Nephron (organoid): ENCODE measurements at regions not wholly inside any gene's neighbourhood (a gene's known extent, or its start where the extent isn't known, plus 50 kb on each side); places are given as distances from the start of the nearest gene placed in this dataset.

Experiments
- H3K27ac Mint-ChIP-seq, 3 experiments: 2 replicates each; pipeline ENCODE4 v1.8.0; 2020; ENCODE audit warnings: mixed read lengths in 3 of 3, mild to moderate bottlenecking in 2 of 3, moderate library complexity in 1 of 3
- H3K27me3 Mint-ChIP-seq: 2 replicates; pipeline ENCODE4 v1.8.0; 2021; ENCODE audit warnings: low read depth, mild to moderate bottlenecking, moderate library complexity, mixed read lengths
- H3K36me3 Mint-ChIP-seq: 2 replicates; pipeline ENCODE4 v1.8.0; 2020; ENCODE audit warnings: low read depth, mixed read lengths
- H3K4me1 Mint-ChIP-seq: 2 replicates; pipeline ENCODE4 v1.8.0; 2020; ENCODE audit warnings: mixed read lengths
- H3K4me3 Mint-ChIP-seq, 3 experiments: 2 replicates each; pipeline ENCODE4 v1.8.0; 2020; ENCODE audit warnings: mild to moderate bottlenecking in 3 of 3, mixed read lengths in 3 of 3, moderate library complexity in 2 of 3
- H3K9me3 Mint-ChIP-seq: 2 replicates; pipeline ENCODE4 v1.8.0; 2020; ENCODE audit warnings: mixed read lengths
- TF ChIP-seq, protein P1 (sequence below), 3 experiments: fragments of 200-600 bp; sonication (generic); IDR thresholded peaks; one replicate each; pipeline ENCODE4 v1.5.0; 2021; ENCODE audit warnings: antibody characterized with exemption in 3 of 3; ENCODE audit not compliant: unreplicated experiment in 3 of 3

- Mint-ChIP-seq H3K4me1 (peaks cover 34% of the 10 kb centered on the region), H3K9me3 (no peaks in the 10 kb centered on the region), H3K36me3 (no peaks in the 10 kb centered on the region), H3K27me3 (peaks cover 19% of the 10 kb centered on the region), H3K27ac (peak overlapping the region; percentile 25 to 85 (median 72)), H3K4me3 (peak overlapping the region in 1 of 3 experiments; percentile 65)
- TF ChIP-seq, protein P1, sequence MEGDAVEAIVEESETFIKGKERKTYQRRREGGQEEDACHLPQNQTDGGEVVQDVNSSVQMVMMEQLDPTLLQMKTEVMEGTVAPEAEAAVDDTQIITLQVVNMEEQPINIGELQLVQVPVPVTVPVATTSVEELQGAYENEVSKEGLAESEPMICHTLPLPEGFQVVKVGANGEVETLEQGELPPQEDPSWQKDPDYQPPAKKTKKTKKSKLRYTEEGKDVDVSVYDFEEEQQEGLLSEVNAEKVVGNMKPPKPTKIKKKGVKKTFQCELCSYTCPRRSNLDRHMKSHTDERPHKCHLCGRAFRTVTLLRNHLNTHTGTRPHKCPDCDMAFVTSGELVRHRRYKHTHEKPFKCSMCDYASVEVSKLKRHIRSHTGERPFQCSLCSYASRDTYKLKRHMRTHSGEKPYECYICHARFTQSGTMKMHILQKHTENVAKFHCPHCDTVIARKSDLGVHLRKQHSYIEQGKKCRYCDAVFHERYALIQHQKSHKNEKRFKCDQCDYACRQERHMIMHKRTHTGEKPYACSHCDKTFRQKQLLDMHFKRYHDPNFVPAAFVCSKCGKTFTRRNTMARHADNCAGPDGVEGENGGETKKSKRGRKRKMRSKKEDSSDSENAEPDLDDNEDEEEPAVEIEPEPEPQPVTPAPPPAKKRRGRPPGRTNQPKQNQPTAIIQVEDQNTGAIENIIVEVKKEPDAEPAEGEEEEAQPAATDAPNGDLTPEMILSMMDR (IDR thresholded peaks at IDR 0.05; ENCODE audit: unreplicated experiment in 3 of 3) = no peak
Measured at GRCh38 chr2:16012626-16013358, 72.4 kb downstream of the MYCN start.

GRCh38 chr2:16012029-16012596 lies 71.8 kb downstream of the MYCN start:
- TF ChIP-seq, protein P1 (IDR thresholded peaks at IDR 0.05; ENCODE audit: unreplicated experiment in 3 of 3) = no peak
- Mint-ChIP-seq H3K36me3 (no peaks in the 10 kb centered on the region), H3K9me3 (no peaks in the 10 kb centered on the region), H3K27me3 (peaks cover 19% of the 10 kb centered on the region), H3K4me3 (no peak overlapping the region), H3K4me1 (peaks cover 27% of the 10 kb centered on the region), H3K27ac (no peak overlapping the region)

DNA sequence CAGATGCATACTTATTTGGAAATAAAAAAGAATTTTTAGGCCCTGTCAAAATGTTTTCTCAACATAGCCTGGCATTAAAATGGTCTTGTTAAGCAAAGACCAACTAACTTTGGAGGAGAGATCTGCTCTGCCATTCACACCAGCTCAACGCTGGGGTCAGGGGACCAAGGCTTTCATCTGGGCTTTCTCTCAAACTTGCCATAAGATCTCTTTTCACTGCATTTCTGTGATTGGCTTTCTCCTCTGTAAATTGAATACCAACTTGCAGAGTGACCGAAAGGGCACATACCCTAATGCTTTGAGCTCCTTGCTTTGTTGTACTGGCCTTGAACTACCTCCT lies 71.2 kb downstream of the MYCN start:
- H3K27me3 Mint-ChIP-seq = peaks cover 19% of the 10 kb centered on the region
- no peaks in the 10 kb centered on the region for H3K9me3 Mint-ChIP-seq
- no peak overlapping the region for H3K27ac Mint-ChIP-seq
- H3K36me3 Mint-ChIP-seq = no peaks in the 10 kb centered on the region
- peaks cover 25% of the 10 kb centered on the region for H3K4me1 Mint-ChIP-seq
- H3K4me3 Mint-ChIP-seq = no peak overlapping the region
- TF ChIP-seq, protein P1 (IDR thresholded peaks at IDR 0.05; ENCODE audit: unreplicated experiment in 3 of 3) = no peak

GRCh38 chr2:16010951-16011620 lies 70.7 kb downstream of the MYCN start:
- H3K4me1 Mint-ChIP-seq = peaks cover 24% of the 10 kb centered on the region
- no peak overlapping the region for H3K4me3 Mint-ChIP-seq
- peaks cover 19% of the 10 kb centered on the region for H3K27me3 Mint-ChIP-seq

DNA sequence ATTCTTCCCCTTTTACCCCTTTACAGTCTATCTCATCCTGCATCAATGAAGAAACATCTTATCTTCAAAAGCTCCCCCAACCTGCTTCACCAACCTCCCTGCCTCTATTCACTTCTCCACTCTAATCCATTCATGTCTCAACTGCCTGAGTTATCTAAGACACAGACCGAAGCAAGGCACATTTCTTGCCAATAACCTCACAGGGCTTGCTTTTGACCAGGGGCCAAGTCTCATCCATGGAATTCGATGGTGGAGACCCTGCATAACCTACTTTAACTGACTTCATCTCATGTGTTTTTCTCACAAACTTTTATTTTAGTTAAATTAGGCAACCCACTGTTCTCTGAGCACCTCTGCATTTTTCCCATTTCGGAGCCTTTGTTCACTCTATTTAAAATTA lies 69.7 kb downstream of the MYCN start:
- TF ChIP-seq, protein P1 (IDR thresholded peaks at IDR 0.05; ENCODE audit: unreplicated experiment in 3 of 3) = no peak
- peaks cover 16% of the 10 kb centered on the region for H3K27me3 Mint-ChIP-seq
- H3K36me3 Mint-ChIP-seq = no peaks in the 10 kb centered on the region
- no peak overlapping the region for H3K4me3 Mint-ChIP-seq
- H3K9me3 Mint-ChIP-seq = no peaks in the 10 kb centered on the region
- no peak overlapping the region for H3K27ac Mint-ChIP-seq
- H3K4me1 Mint-ChIP-seq = peaks cover 19% of the 10 kb centered on the region

More at GRCh38 chr2:16010951-16011620, 70.7 kb downstream of the MYCN start:
- Mint-ChIP-seq H3K36me3 (no peaks in the 10 kb centered on the region), H3K9me3 (no peaks in the 10 kb centered on the region), H3K27ac (no peak overlapping the region)
- TF ChIP-seq, protein P1 (IDR thresholded peaks at IDR 0.05; ENCODE audit: unreplicated experiment in 3 of 3) = no peak
